Mucosa of gallbladder (tissue), 1 donor: ENCODE measurements at regions not wholly inside any gene's neighbourhood (a gene's known extent, or its start where the extent isn't known, plus 50 kb on each side); places are given as distances from the start of the nearest gene placed in this dataset.
A peak's percentile ranks its signal among the peaks of the same experiment; 100 is the strongest.

Source experiments
- DNase-seq: peaks from one replicate; pipeline ENCODE4 v3.0.0-alpha.2; 2020; ENCODE audit warnings: low spot score
- donor health status: DM: no; HTN: no; CAD: no.

GRCh38 chr4:161225327-161225726 lies 938.5 kb downstream of the FSTL5 start:
- DNase-seq: no peak

GRCh38 chr4:161222889-161223288 lies 940.9 kb downstream of the FSTL5 start:
- DNase-seq: no peak

DNA sequence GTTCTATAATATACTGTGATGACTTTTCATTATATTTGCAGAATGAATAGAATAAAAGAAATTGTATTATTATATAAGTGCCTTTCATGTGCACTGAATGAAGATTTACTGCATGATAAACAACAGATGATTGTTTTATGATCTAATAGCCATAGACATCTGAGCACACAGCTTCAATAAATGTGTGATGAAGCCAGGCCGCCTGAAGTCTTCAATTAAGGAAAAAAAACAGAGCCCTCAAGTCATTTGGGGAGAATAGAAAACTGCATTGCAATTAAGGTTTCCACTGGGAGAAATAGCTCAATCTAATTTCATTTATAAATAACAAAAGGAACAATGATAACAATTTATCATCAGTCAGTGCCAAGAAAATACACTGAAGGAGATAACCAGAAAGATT lies 955.2 kb downstream of the FSTL5 start:
- DNase-seq: no peak

GRCh38 chr4:161206528-161207080 lies 957.2 kb downstream of the FSTL5 start:
- DNase-seq: no peak

DNA sequence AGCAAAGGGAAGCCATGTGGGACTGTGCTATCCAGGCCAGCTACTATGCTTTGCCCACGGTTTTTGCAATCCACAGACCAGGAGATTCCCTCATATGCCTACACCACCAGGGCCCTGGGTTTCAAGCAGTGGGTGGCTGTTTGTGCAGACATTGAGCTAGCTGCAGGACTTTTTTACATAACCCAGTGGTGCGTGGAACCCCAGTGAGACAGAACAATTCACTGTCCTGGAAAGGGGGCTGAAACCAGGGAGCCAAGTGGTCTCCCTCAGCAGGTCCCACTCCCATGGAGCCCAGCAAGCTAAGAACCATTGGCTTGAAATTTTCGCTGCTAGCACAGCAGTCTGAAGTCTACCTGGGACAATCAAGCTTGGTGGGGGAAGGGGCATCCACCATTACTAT lies 959.9 kb downstream of the FSTL5 start:
- no peak for DNase-seq

DNA sequence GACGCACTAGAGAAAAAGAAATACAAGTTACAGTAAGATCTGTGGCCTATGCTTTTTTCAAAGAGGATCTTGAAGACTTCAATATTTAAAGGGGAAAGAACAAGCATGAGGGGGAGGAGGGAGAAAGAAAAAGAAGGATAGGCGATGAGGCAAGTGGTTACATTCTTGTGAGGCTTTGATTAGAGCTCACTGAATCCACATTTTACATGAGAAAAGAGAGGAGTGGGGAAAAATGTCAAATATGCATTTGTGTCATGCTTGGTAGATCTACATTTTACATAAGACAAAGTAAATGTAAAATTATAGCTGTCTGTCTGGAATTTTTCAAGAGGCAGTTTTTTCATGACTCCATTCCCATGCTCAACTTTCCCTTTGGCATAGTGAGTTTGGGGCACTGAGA lies 965.9 kb downstream of the FSTL5 start:
- DNase-seq: no peak

DNA sequence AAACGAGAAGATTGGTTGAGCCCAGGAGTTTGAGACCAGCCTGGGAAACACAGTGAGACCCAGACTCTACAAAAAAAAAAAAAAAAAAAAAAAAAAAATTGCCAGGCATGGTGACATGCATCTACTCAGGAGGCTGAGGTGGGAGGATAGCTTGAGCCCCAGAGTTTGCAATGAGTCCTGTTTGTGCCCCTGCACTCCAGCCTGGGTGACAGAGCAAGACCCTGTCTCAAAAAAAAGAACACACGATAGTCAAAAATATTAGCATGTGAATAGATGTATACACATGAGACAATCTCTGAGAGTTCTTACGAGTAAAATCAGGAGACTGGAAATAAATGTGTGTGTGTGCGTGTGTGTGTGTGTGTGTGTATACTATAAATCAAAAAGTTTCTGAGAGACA lies 966.3 kb downstream of the FSTL5 start:
- DNase-seq: no peak

DNA sequence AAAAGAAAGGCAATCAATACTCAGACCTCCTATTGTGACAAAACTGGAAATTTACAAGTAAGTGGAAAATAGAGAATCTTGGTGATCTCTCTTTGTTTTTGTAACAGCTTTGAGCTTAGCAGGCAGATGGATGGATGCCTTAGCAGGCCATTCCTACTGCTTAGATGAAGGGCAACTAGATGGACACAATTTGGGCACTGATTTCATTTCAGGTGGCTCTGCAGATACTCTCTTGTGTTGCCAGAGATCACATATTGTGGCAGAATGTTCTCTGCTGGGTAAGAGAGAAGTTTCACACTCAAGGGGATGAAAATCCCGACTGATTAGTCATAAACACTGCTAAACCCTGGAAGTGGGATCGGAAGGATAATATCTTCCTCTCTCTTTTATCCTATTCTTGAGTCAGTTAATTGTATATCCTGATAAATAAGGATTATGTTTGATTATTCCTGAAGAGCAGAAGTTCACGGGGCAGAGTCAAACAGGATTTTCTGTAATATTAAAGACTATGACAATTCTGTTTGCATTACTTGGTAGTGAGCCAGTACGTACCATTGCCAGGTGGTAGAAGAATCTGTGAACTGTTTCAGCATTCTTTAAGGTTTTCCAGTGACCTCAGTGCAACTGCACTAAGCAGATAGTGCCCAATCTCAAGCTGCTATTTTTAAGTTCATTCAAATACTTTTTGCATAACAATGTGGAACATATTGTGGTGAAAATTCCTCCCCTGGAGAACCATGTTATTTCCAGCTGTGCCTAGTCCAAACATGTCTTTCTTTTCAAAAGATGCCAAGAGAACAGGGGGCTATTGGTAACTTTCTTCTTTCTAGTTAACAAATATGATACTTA lies 974.3 kb downstream of the FSTL5 start:
- no peak for DNase-seq

GRCh38 chr4:161188578-161188977 lies 975.2 kb downstream of the FSTL5 start:
- no peak for DNase-seq

- no peak for DNase-seq
Measured at GRCh38 chr4:161187569-161187968, 976.2 kb downstream of the FSTL5 start.

- no peak for DNase-seq
Measured at GRCh38 chr4:161186750-161187149, 977.0 kb downstream of the FSTL5 start.

DNA sequence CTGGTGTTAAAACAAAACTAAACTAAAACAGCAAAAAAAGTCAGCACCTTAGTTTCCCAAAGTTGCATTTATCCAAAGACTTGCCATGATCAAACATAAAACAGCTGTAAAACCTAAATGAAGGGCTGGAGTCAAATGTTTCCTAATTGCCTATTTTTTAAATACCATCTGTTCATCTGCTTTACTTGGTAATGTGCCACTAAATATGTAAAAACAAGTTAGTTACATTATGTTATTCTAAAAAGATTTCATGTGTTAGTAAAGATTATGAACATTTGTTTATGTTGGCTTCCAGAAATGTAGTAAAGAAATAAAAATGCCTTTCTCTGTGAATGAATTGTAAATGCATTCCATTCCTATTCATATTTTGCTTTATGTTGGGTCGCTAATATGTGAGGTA lies 977.8 kb downstream of the FSTL5 start:
- no peak for DNase-seq

DNA sequence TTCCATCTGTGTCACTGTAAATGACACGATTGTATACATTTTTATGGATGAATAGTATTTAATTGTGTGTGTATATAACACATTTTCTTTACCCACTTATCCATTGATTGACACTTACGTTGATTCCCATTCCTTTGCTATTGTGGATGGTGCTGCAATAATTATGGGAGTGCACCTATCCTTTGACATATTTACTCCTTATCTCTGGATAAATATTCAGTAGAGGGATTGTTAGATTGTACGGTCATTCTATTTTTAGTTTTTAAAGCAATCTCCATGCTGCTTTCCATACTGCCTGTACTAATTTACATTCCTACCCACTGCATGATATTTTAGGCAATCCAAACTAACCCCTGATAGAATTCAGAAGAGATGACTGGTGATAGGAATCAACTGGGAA lies 980.1 kb downstream of the FSTL5 start:
- no peak for DNase-seq

DNA sequence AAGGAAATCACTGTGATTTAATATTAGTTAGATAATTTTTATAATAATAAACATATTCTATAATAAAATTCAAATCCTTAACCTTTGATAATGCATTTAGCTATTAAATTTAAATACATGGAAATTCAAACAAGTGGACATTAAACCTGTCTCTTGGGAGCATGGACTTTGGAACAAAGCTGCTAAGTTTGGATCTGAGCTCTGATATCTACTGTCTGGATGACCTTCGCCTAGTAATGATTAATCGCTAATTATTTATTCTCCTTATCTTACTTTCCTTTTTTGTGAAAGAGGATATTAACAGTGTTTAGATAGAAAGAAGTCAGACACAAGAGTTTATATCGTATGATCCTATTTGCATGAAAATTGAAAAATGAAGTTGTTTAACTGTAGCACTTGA lies 980.9 kb downstream of the FSTL5 start:
- DNase-seq: peak; percentile 16

- no peak for DNase-seq
Measured at GRCh38 chr4:161178310-161178709, 985.5 kb downstream of the FSTL5 start.

- DNase-seq: no peak
Measured at GRCh38 chr4:161172396-161173026, 991.3 kb downstream of the FSTL5 start.

- DNase-seq: no peak
Measured at GRCh38 chr4:161167539-161167938, 996.3 kb downstream of the FSTL5 start.

- no peak for DNase-seq
Measured at GRCh38 chr4:161160718-161161117, 1003.1 kb downstream of the FSTL5 start.

DNA sequence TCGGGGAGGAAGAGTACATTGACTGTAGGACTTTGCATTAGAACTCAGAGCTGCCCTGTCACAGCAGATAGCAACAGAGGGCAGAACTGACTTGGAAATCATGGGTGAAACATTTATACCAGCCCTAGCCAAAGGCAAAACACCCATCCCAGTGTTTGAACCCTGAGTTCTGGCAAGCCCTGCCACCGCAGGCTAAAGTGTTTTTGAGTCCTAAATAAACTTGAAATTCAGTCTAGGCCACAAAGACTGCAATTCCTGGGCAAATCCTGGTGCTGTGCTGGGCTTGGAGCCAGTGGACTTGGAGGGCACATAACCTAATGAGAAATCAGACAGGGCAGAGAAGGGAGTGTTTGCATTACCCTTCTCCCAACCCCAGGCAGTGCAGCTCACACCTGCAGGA lies 1015.7 kb downstream of the FSTL5 start:
- peak; percentile 17 for DNase-seq

DNA sequence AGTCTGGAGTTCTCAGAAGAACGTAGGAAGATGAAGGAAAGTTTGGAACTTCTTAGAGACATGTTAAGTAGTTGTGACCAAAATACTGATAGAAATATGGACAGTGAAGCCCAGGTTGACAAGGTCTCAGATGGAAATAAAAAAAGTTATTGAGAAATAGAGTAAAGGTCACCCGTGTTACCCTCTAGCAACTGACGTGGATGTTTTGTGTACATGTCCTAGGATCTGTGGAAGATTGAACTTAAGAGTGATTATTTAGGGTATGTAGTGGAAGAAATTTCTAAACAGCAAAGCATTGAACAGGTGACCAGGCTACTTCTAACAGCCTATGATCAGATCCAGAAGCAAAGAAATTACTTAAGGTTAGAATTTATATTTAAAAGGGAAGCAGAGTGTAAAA lies 1020.4 kb downstream of the FSTL5 start:
- no peak for DNase-seq

GRCh38 chr4:161134795-161135194 lies 1029.0 kb downstream of the FSTL5 start:
- DNase-seq: no peak

DNA sequence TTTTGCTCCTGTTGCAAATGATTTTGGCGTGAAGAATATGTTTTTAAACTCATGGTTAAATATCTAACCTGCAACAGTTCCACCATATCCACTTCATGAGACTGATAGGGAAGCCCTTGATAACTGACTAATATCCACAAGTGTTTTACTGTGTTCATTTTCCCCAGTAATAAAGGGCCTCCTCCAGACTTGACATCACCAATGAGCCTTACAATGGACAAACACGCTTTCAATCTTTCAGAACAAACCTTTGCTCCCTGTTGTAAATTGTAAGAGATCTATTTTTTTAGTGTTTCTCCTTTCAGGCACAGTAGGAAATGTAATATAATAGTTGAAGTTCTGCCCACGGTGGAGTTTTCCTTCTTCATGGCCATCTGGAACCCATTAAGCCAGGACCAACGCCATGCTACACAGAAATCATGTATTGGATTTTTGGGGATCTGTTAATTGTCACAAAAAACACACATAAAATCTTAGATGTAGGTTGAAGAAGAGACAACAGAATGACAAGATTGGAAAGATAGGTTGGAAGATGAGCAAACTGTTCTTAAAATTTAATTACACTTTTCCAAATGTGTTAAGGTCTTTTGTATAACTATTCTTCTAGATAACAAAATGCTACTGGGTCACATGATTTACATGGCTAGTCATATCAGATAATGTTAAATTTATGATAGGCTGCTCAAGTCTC lies 1030.1 kb downstream of the FSTL5 start:
- no peak for DNase-seq
